DOHH2 (cell line): ENCODE measurements at regions not wholly inside any gene's neighbourhood (a gene's known extent, or its start where the extent isn't known, plus 50 kb on each side); places are given as distances from the start of the nearest gene placed in this dataset.

Experiments
- H3F3A ChIP-seq: fragments of 200-600 bp; sonication (generic), shearing (Covaris generic); 2 replicates; pipeline ENCODE4 v1.6.0; 2016; ENCODE audit warnings: antibody characterized with exemption, mild to moderate bottlenecking; ENCODE audit not compliant: control insufficient read depth, insufficient read depth
- H3K27ac ChIP-seq: fragments of 200-600 bp; sonication (generic); 2 replicates; pipeline ENCODE4 v1.5.1; 2014; ENCODE audit warnings: low read depth, mild to moderate bottlenecking, low read length, moderate library complexity
- H3K27me3 ChIP-seq: fragments of 200-600 bp; sonication (generic); 2 replicates; pipeline ENCODE4 v1.6.1; 2014; ENCODE audit warnings: mild to moderate bottlenecking, low read length, mixed read lengths; ENCODE audit not compliant: control insufficient read depth
- H3K36me3 ChIP-seq: fragments of 200-600 bp; sonication (generic); 2 replicates; pipeline ENCODE4 v1.6.1; 2014; ENCODE audit warnings: mild to moderate bottlenecking, low read length, moderate library complexity, mixed read lengths; ENCODE audit not compliant: control insufficient read depth
- H3K4me1 ChIP-seq: fragments of 200-600 bp; sonication (generic); 2 replicates; pipeline ENCODE4 v1.6.1; 2014; ENCODE audit warnings: mild to moderate bottlenecking, low read length, mixed read lengths; ENCODE audit not compliant: control insufficient read depth
- H3K4me2 ChIP-seq: fragments of 200-600 bp; sonication (generic); 2 replicates; pipeline ENCODE4 v1.6.0; 2014; ENCODE audit warnings: mild to moderate bottlenecking, low read length, moderate library complexity
- H3K4me3 ChIP-seq: fragments of 200-600 bp; sonication (generic); 2 replicates; pipeline ENCODE4 v1.5.1; 2014; ENCODE audit warnings: mild to moderate bottlenecking, low read length, mixed read lengths
- H3K79me2 ChIP-seq: fragments of 200-600 bp; sonication (generic); 2 replicates; pipeline ENCODE4 v1.6.1; 2014; ENCODE audit warnings: mild to moderate bottlenecking, low read length, mixed read lengths; ENCODE audit not compliant: control insufficient read depth
- H3K9me2 ChIP-seq: fragments of 200-600 bp; sonication (generic); replicated peaks from 2 replicates; pipeline ENCODE4 v1.6.1; 2014; ENCODE audit warnings: mild to moderate bottlenecking, low read length, mixed read lengths; ENCODE audit not compliant: control insufficient read depth
- H3K9me3 ChIP-seq: fragments of 200-600 bp; sonication (generic); 2 replicates; pipeline ENCODE4 v1.6.1; 2014; ENCODE audit warnings: antibody characterized with exemption, low read length, mixed read lengths; ENCODE audit not compliant: control insufficient read depth, insufficient read depth
- H4K20me1 ChIP-seq: fragments of 200-600 bp; sonication (generic); 2 replicates; pipeline ENCODE4 v1.6.0; 2014; ENCODE audit warnings: low read depth, mild to moderate bottlenecking, antibody characterized with exemption, low read length, moderate library complexity; ENCODE audit not compliant: control insufficient read depth, insufficient read depth
- CTCF ChIP-seq: fragments of 200-600 bp; sonication (generic); IDR thresholded peaks from one replicate; pipeline ENCODE4 v1.5.1; 2014; ENCODE audit warnings: antibody characterized with exemption, mild to moderate bottlenecking, low read depth, low read length; ENCODE audit not compliant: poor library complexity, severe bottlenecking
- EZH2phosphoT487 ChIP-seq: fragments of 200-600 bp; sonication (generic); IDR thresholded peaks from 2 replicates; pipeline ENCODE4 v1.6.1; 2017; ENCODE audit warnings: borderline replicate concordance, mild to moderate bottlenecking, antibody characterized with exemption, low read length, moderate library complexity, mixed read lengths

GRCh38 chr14:104512771-104513640 is 66.6 kb upstream of the C14orf180 start:
- H3F3A ChIP-seq: no peaks in the 10 kb centered on the region
- no peaks in the 10 kb centered on the region for H3K9me2 ChIP-seq
- no peaks in the 10 kb centered on the region for H3K36me3 ChIP-seq
- H3K27ac ChIP-seq: no peak overlapping the region
- H4K20me1 ChIP-seq: no peaks in the 10 kb centered on the region
- no peaks in the 10 kb centered on the region for H3K9me3 ChIP-seq
- TF ChIP-seq CTCF (no peak), EZH2phosphoT487 (no peak)
- H3K79me2 ChIP-seq: no peaks in the 10 kb centered on the region
- no peaks in the 10 kb centered on the region for H3K27me3 ChIP-seq
- H3K4me2 ChIP-seq: no peak overlapping the region
- H3K4me1 ChIP-seq: no peaks in the 10 kb centered on the region
- no peak overlapping the region for H3K4me3 ChIP-seq

GRCh38 chr14:104513641-104514046 is 65.9 kb upstream of the C14orf180 start:
- Histone ChIP-seq H3K9me2 (no peaks in the 10 kb centered on the region), H3K4me3 (no peak overlapping the region), H3K27ac (no peak overlapping the region), H3K4me2 (no peak overlapping the region), H3K27me3 (no peaks in the 10 kb centered on the region), H3K79me2 (no peaks in the 10 kb centered on the region), H3K36me3 (no peaks in the 10 kb centered on the region), H3K9me3 (no peaks in the 10 kb centered on the region), H3F3A (no peaks in the 10 kb centered on the region), H3K4me1 (no peaks in the 10 kb centered on the region), H4K20me1 (no peaks in the 10 kb centered on the region)
- TF ChIP-seq CTCF: no peak
- no peak for TF ChIP-seq EZH2phosphoT487

GRCh38 chr14:104514156-104514848 is 65.3 kb upstream of the C14orf180 start:
- H4K20me1 ChIP-seq: no peaks in the 10 kb centered on the region
- no peaks in the 10 kb centered on the region for H3K9me2 ChIP-seq
- TF ChIP-seq CTCF (no peak), EZH2phosphoT487 (no peak)
- no peaks in the 10 kb centered on the region for H3K79me2 ChIP-seq
- no peaks in the 10 kb centered on the region for H3K9me3 ChIP-seq
- no peaks in the 10 kb centered on the region for H3K36me3 ChIP-seq
- no peaks in the 10 kb centered on the region for H3K27me3 ChIP-seq
- no peaks in the 10 kb centered on the region for H3F3A ChIP-seq
- no peak overlapping the region for H3K27ac ChIP-seq
- no peak overlapping the region for H3K4me2 ChIP-seq
- no peaks in the 10 kb centered on the region for H3K4me1 ChIP-seq
- H3K4me3 ChIP-seq: no peak overlapping the region
